ENCODE measurements at regions not wholly inside any gene's neighbourhood (a gene's known extent, or its start where the extent isn't known, plus 50 kb on each side); places are given as distances from the start of the nearest gene placed in this dataset.
"Not testable (repeated sequence)": the region's sequence is repeated elsewhere in the genome, so short reads cannot be mapped to it uniquely, and the experiment has no call there.

DNA sequence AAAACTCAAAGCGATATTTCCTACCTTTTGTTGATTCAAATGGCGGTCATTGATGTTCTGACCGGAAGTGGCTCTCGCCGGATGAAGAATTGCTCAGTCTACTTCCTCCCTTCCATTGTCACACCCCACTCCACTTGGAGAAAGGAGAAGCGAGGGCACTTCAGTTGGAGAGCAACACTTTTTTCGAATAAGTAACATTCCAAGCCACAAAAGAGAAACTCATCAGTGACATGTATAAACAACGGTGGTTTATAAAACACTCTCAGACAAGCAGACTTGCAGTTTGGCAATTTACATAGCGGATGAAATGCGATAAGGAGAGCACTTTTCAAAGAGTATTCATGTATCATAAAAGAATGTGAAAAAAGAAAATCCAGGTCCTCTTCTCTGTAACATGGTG lies 919.1 kb downstream of the MCTP2 start:
- DNase-seq = no peak

DNA sequence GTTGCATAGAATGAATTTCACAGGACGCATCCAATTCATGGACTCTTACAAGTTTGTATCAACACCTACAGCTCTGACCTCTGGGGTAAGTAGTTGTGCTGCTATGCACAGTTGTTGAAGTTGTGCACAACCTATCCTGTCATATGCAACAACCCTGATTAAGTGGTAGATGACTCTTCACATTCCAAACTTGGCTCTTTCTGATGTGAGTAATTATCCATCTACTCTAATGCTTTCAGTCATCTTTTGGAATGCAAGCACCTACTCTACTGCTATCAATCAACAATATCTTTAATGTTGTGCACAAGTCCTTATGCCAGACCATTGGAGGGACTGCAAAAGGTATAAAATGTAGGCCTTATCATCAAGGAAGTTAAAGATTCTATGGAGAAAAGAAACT lies 921.4 kb downstream of the MCTP2 start:
- no peak for DNase-seq

DNA sequence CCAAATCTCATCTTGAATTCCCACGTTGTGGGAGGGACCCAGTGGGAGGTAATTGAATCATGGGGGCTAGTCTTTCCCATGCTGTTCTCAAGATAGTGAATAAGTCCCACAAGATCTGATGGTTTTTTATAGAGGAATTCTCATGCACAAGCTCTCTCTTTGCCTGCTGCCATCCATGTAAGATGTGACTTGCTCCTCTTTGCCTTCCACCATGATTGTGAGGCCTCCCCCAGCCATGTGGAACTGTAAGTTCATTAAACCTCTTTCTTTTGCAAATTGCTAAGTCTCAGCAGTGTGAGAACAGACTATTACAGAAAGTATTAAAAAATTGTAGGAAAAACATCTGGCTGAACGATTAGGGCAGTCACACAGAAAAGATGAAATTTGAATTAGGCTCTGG lies 921.8 kb downstream of the MCTP2 start:
- not testable (repeated sequence) for DNase-seq

DNA sequence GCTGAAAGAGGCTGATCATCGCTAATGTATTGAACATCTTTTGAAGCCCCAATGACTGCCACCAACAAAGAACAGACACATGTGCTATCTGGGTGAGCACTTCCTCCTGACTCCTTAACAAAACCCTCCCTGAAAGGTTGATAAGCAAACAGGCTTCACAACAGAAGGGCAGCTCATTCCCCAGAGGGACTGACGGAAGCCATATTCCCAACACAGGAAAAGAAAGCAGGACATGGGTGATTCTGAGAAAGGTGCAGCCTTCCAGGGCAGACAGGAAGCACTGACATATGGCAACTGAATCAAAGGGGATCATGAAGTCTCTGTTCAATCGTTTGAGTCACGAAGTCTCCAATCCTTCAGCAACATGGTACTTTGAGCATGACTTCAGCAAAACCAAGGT lies 929.0 kb downstream of the MCTP2 start:
- no peak for DNase-seq

DNA sequence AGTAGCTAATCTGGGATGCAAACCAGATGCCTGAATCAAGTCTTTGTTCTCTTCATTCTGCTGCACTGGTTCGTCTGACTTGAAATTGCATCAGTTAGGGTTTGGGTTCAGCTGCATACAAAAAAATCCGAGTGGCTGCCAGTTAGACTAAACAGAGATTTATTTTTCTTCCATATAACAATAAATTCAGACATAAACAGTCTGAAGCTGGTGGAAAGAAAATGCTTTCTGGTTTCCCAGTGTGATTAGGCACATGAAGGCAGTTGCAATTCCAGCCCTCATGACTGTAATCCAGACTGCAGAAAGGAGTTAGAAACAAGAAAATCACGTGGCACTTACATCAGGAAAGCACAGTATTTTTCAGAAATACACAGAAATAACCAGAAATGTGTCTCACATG lies 930.7 kb downstream of the MCTP2 start:
- no peak for DNase-seq

DNA sequence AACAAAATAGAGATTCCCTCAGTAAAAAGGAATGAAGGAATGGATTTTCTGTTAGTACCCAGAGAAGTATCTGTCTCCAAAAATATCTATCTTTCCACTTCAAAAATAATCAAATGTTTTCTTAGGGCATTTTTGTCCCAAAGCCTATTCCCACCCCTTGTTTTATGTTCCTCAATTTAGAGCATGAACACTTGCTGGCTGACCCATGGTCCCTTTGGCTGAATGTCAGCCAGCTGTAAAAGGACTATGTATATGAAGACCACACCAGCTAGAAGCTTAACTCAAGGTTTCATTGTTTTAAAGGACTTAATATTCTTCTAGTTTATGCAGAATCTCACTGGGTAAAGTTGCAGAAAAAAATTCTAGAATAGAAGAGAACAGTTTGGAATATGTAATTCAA lies 931.2 kb downstream of the MCTP2 start:
- DNase-seq = no peak

DNA sequence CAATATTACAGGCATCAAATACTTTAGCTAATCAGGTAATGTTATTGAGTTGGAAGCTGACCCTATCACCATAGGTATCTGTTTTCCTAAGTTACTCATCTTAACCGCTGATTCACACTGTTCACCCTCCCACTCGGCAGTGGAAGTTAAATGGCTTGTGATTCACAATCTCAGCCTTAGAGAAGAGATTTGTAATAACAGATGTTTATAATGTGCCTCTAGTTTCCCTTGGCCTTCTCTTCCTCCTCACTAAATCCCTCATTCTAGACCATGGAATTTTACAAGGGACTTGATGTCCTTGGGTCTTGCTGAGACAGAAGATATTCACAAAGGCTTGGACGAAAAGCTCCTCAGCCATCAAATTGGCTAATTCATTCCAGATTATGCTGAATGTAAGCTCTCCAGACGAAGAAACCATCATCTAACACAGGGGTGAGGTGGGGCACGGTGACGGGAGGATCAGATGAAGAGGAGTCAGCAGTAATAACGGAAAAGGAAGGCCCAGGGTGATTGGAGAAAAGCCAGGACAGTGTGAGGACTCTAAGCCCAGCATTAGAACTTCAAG lies 931.7 kb downstream of the MCTP2 start:
- DNase-seq = no peak

DNA sequence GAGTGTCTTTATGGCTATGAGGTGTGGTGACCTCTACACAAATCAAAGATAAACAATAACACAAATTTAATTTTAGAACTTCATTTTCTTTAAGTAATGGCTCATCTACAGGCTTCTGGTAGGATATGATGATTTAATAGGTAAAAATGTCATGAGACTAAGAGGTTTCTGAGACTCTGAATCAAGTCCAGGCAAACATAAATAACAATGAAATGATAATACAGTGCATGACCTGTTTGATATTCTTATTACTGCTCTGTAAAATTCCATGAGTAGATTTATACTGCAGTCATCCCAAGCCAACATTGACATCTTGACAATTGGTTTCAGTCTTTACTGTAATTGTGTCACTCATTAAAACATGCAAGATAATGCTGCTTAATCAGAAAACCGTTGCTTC lies 936.8 kb downstream of the MCTP2 start:
- DNase-seq = no peak

DNA sequence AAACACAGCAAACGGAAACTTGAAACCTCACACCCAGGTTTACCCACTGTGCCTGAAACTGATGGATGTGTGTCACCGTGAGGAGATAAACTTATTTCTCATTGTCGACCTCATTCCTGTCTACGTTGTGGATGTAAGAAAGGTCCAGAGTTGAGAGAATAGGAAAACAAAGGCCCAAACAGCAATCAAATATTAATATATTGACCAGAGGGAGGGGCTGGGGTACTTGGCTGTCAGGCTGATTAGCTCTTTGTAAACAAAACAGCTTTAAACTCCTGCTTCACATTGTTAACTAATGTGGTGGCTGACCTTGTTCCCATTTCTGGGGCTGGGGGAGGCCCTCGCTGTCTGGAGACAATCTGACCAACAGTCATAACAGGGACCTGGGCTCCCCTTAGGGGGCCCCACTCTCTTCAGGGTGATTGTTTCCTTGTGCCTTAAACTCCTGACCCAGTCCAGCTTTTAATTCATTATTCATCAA lies 937.6 kb downstream of the MCTP2 start:
- DNase-seq = no peak

DNA sequence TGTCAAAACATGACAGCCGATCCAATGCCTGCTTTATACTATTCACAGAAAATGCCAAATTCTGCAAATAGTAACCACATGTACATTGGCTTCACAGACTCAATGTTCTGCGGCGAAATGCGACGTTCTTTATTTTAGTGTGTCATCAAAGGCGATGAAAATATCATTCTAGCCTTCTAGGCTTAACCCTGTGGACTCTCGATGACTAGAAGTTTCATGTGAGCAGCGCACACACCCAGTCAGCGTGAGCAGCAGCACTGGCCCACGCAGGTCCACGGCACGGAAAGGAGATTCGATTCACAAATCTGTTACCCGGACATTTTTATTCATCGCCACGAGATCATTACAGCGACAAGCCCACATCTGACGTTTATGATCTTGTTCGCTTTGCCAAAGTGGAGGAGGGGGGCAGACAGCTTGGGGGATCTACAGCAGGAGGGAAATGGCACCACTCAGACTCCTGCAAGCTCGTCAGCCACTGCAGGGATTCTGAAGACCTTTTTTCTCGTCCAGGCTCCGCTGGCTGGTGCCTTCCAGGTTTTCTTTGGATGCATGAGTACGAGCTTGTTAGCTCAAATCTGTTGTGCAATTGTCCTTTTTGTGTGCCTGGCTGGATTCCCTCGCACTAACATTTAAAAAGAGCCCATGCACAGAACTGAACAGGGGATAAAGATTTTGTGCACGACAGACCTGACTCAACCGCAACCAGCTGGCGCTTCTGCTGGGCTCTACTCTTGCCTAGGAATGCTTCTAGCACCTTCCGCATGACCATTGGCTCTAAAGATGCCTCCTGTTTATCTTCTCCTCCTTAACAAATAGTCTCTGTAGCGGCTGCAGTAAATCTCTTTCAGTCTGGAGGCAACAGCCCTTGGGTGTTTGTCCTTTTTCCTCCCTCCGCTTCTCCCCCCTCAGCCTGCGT lies 938.4 kb downstream of the MCTP2 start:
- no peak for DNase-seq

DNA sequence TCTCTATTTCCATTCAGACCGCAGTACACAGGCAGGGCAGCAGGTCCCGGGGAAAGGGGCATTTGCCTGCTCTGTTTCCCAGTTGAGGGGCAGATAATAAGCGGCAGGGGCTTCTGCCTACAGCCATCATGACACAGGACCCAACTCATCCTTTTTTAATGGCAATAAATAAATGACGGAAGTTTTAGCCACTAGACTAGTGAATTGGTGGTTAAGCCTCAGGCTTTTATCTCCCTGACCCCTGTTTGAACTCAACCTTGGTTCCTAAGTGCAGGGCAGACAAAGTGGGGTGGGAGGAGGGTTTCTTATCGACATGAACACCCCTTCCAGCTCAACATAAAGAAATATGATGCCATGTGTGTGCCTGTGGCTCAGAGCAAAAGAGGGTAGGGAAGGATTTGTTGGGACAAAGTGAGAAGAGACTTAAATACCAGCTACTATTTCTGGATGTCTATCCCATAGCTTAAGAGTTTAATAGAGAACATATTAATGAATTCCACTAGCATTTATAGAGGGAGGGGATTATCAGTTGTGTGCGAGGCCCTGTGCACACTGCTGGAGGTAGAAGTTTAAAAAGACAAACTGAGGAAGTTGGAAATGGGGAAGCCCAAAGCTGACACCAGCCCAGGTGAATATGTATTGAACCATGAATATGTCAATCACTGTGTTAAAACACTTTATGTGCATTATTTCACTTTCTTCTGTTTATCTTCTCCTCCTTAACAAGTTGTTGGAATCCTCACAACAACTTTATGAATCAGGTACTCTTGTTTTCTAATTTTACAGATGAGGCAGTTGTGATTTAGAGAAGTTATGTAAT lies 939.4 kb downstream of the MCTP2 start:
- DNase-seq = no peak

DNA sequence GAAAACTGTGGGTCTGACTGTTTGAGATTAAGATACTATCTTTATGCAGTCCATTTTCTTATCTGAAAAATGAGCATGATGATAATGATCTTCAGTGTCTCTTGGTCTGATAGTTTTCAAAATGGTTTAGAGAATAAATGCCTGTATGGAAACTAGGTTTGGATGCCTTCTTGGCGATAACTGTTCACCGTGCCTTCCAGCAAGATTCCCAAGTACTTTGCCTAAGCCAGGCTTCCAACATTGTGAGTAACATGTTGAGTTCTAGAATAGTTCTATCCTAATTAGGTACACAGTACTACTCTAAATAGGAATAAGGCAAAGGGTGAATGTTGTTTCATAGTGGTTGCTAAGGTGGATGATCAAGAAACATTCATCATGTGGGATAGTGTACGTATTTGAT lies 940.2 kb downstream of the MCTP2 start:
- no peak for DNase-seq

DNA sequence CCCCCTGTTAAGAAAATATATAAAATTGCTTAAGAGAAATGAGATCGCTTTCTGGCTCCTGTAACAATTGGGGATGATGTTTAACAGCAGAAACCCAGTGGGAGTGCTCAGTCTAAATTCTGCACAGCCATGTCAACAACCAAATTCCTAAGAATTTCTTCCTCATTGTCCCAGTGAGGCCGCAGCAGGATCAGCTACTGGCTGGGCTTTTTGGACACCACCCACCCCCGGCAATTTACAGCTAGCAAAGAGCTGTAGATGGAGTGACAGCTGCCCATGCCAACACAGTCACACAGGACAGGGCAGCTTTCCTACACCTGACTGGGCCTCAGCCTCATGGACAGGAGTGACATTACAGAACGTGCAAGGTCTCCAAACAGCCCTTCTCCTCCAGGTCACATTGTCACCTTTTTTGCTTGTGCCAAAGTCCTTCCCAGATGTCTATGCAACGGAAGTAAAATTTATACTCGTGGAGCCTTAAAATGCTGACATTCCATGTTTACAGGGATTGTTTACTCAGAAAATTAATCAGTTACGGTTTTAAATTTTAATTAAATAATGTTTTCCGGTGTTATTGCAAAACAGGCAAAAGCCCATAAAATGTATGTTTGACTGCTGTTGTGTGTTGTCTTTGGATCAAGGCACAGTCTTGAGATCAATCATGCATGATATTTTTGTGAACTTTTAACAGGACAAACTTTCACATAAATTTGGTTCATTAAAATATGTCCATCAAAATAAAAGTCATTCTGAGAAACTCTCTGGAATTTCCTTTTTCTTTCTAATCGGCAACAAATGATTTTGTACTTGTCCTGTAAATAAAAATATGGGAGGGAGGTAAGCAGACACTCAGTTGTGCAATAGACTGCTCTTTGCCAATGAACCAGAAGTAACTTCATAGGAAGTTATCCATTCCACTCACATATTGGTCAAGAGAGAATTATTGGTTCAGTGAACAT lies 943.2 kb downstream of the MCTP2 start:
- no peak for DNase-seq

DNA sequence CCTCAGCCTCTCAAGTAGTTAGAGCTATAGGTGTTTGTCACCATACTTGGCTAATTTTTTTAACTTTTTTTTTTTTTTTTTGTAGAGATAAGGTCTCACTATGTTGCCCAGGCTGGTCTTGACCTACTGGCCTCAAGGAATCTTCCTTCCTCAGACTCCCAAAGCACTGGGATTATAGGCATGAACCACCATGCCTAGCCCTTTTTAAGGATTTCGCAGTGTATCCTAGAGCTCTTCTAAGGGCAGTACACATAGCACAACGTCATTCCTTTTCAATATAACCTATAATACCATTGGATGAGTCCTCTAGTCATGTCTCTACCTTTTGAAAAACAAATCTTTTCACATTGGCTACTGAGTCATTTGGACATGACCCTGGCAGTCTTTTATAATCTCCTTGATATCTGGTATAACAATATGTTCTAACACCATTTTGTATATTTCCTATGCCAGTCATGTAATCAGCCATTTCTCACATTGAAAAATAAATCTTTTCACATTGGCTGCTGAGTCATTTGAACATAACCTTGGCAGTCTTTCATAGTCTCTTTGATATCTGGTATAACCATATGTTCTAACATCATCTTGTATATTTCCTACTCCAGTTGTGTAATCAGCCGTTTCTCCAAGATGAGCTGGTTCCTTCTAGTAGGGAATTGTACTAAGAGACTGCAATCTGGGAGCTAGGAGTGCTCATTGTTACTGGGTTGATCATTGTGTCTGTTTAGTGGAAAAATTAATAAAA lies 944.7 kb downstream of the MCTP2 start:
- no peak for DNase-seq

DNA sequence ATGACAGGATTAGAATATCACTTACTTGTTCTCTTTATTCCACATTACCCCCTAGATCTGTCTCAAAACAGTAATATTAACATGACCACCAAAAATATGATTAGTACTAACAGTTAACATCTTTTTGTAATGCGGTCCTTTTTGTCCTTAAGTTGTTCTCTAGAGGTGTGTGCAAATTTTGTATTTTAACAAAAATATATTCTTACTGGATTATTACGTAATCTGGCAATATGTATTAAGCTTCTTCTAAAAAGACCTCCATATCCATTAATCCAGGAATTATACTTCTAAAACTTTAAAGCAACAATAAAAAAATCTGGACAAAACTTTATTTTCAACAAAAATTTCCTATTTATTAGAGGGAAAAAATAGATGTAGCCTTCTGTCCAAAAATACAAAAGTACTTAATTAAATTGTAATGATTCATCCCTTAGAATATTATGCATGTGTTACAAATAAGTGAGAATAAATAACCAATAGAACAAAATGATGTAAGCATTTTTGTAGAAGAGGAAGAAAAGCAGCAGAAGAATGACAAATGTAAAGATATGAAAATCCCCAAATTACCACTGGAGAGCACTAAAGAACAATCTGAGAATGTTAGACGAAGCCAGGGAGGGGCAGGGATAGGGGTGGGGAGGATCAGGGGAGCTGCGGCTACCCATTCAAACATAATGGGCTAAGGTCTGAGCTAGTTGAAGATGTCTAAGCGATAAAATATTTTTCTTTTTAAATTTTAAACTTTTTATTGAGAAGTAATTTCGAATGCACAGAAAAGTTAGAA lies 945.6 kb downstream of the MCTP2 start:
- DNase-seq = no peak

DNA sequence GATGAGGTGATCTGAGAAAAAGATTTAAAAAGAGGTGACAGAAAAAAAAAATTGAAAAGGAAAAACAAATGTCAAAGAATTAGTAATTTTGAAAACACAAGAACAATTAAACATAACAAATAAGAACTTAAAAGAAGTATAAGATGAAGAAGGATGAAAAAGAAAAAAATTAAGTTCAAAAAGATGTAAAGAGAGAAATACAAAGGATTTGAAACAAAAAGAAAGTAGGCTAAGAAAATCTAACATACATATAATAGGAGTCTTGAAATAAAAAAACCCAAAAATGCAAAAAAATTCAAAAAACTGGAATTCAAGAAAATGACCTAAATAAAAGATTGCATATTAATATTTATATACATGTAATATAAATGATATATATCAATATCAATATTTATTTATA lies 949.2 kb downstream of the MCTP2 start:
- DNase-seq = no peak

DNA sequence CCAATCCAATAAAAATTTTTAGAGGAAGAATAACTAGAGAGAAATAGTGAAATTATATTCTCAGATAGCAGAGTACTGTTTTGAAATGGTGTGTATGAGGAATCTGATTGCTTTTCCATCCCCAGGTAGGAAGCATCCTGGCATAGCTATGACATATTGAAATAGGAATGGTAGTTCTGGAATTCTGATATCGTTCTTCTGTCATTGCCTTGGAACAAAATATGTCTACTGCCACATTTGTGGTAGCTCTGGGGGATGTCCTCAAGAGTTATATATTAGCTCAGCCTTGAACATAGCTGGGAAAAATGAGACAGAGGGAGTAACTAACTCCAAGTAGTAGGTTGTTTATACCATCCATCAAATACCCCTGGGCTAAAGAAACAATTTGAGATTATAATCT lies 950.7 kb downstream of the MCTP2 start:
- DNase-seq = no peak

DNA sequence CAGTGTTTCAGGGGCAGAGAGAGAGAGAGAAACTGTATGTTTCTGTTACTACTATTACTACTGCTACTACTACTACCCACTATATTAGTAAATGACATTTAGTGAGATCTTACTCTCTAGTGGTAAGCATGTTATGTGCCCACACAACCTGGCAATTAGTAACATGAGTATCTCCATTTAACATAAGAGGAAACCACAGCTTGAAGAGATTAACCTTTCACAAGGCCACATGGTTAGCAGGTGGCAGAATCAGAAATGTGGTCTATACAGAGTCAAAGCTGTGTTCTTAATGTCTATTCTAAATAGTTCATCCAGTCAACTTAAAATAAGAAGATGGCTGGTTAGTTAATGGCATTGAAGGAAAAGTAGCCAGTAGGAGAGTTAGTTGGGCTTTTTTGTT lies 961.6 kb downstream of the MCTP2 start:
- DNase-seq = no peak

DNA sequence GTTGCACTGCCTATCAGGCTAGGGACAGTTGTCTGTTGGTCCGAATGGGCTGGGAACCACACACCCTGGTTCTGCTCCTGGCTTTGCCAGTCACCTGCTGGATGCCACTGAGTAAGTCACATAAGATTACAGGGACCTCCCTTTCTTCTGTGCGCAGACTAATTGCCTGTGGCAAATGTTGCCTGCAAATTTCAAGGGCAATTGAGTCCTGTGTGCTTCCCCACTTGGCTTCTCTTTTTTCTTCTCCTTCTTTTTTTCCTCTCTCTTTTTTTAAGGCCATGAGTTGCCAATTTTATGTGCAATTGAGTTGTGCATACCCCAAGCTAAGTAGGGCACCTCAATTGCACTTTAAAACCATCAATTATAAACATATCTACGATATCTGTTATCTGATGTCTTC lies 963.4 kb downstream of the MCTP2 start:
- no peak for DNase-seq

DNA sequence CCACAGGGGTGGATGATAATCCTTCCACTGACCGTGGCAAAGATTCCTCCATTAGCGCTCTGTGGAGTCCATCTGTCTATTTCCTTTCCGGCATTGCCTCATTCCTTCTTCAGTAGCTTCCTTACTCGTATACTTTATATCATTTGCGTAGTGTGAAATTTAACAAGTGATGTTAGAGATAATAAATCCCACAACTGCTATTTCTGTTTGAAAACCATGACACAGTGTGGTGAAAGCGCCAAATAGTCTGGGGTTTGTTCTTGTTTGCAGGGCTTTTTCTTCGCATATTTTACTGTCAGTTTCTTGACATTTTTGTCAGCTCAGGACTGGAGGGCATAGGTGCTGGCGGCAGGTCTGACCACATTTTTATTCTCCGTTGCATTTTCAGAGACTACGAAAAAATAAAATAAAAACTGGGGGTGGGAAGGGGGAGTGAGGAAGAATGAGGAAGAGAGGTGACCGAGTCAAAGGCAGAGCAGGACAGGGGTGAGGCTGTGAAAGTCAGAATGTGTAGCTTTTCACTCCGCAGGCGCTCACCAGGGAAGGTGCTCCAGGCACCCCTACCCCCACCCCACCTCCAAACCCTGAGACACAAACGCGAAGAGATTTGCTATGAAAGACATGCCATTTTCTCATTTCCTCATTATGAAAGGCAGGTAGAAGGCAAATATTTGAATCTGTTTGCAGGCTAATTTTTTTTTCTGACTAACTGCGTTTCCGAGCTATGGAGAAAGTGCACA lies 965.0 kb downstream of the MCTP2 start:
- DNase-seq = no peak
